Heart left ventricle (tissue), 16 donors: ENCODE measurements at regions not wholly inside any gene's neighbourhood (a gene's known extent, or its start where the extent isn't known, plus 50 kb on each side); places are given as distances from the start of the nearest gene placed in this dataset.

Experiments
- ATAC-seq, 4 donors: fragments of 200-7000 bp; cut with Tn5 transposase; one replicate each; pipeline ENCODE4 v1.9.1; 2020 to 2022; ENCODE audit warnings: moderate library complexity in 4 of 4, mild to moderate bottlenecking in 3 of 4, moderate number of reproducible peaks in 1 of 4
- DNase-seq, 5 donors: peaks; one replicate each; pipeline ENCODE4 v3.0.0-alpha.2; 2020
- H3K27ac ChIP-seq, 12 donors: fragments of 200-600 bp; sonication (generic) in 4 of 12; one replicate each; pipeline versions ENCODE4 v1.5.0 to v1.8.0; 2016 to 2022; ENCODE audit warnings: mild to moderate bottlenecking in 2 of 12
- H3K27me3 ChIP-seq, 9 donors: fragments of 200-600 bp; sonication (generic) in 2 of 9; one replicate each; pipeline versions ENCODE4 v1.5.1 to v1.8.0; 2016 to 2022; ENCODE audit warnings: mild to moderate bottlenecking in 3 of 9
- H3K36me3 ChIP-seq, 9 donors: fragments of 200-600 bp; sonication (generic) in 2 of 9; one replicate each; pipeline versions ENCODE4 v1.5.0 to v1.8.0; 2018 to 2022; ENCODE audit warnings: mild to moderate bottlenecking in 2 of 9
- H3K4me1 ChIP-seq, 12 donors: fragments of 200-600 bp; sonication (generic) in 4 of 12; one replicate each; pipeline versions ENCODE4 v1.5.0 to v1.8.0; 2016 to 2022; ENCODE audit warnings: mild to moderate bottlenecking in 3 of 12
- H3K4me3 ChIP-seq, 12 donors: fragments of 200-600 bp; sonication (generic) in 4 of 12; one replicate each; pipeline versions ENCODE4 v1.5.0 to v1.8.0; 2017 to 2022; ENCODE audit warnings: mild to moderate bottlenecking in 9 of 12, moderate library complexity in 4 of 12
- H3K9me3 ChIP-seq, 12 donors: fragments of 200-600 bp; sonication (generic) in 4 of 12; one replicate each; pipeline versions ENCODE4 v1.5.0 to v1.8.0; 2016 to 2022; ENCODE audit warnings: mild to moderate bottlenecking in 1 of 12
- POLR2A ChIP-seq, 2 donors: fragments of 450-650 bp; IDR thresholded peaks; one replicate each; pipeline ENCODE4 v1.6.1; 2017; ENCODE audit warnings: antibody characterized with exemption in 2 of 2, mild to moderate bottlenecking in 2 of 2, moderate library complexity in 2 of 2
- WGBS, 4 donors: extraction: QIAGEN DNeasy Blood & Tissue Kit in 2 of 4; methylation state at CpG; one replicate each; pipeline versions ENCODE4 v1.1.5 to v1.1.7; 2013 to 2018; 5-methylcytosine and 5-hydroxymethylcytosine counted together
- intact Hi-C, 10 donors: fragments of 100-400 bp; cut with DNase I; formaldehyde crosslinking; loops; one replicate each; pipeline versions ENCODE4 v1.11.1 to v1.14.2; 2022
- TF ChIP-seq, protein P1 (sequence below), 12 donors: fragments of 200-600 bp; sonication (generic) in 4 of 12; IDR thresholded peaks; one replicate each; pipeline versions ENCODE4 v1.5.0 to v1.8.0; 2018 to 2022; ENCODE audit warnings: antibody characterized with exemption in 12 of 12, mild to moderate bottlenecking in 5 of 12
- donor health status: ischemic (EF 13 %, LVEDD 7.1; RV severe dilation, severe dysfunction).
- donor health status: healthy with polysubstance abuse.
- donor health status: DM: no; HTN: yes; CAD: no.
- donor health status: DM: no; HTN: no; CAD: no.
- donor health status: ischemic (EF 25% LVEDD 6.9; RV normal size, moderate dysfunction).
- donor health status: ischemic (EF 25% LVEDD 5.7; RV mildly dilated, moderate dysfunction).
- donor health status: healthy.
- donor health status: DM: yes; HTN: yes; CAD: no.
- donor health status: ischemic (EF 35%, LVEDD 5.7; RV mildly dilated, moderate dysfunction).
- donor health status: nonischemic (EF 11% LVEDD 7.7; RV severe dilation, severe dysfunction).
- donor health status: DM: yes; HTN: yes; CAD: no.
- donor health status: PGD.
- donor health status: ischemic (EF 29% LVEDD 5.4; RV normal size, mild dysfunction).
- donor health status: nonischemic (EF 23%, LVEDD 6.1; RV moderate dilation, normal function).

DNA sequence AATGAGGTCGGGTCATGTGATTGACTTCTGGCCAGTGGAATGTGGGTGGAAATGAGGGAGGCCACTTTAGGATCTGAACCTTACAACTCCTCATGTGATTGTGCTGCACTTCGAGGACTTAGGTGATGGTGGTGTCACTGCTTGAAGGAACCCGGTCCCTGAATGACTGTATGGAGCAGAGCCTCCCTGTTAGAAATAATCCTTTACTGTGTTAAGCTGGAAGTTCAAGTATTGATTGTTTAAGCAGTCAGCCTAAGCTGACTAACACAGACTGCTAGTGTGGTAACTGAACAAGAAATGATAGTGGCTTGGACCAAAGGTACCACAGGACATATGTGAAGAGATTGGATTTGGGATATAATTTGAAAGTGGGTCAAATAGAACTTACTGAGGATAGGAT, 138.0 kb downstream of the OPN5 start:
- Histone ChIP-seq H3K27ac (no peak overlapping the region), H3K9me3 (no peaks in the 10 kb centered on the region), H3K4me1 (no peaks in the 10 kb centered on the region), H3K4me3 (no peak overlapping the region), H3K36me3 (no peaks in the 10 kb centered on the region), H3K27me3 (no peaks in the 10 kb centered on the region)
- intact Hi-C loops, result no loop called here
- 80 to 85% (median 84%) methylated on average over 3 of the region's 3 CpGs for WGBS, 4 donors
- DNase-seq, result no peak
- no peak for ATAC-seq
- no peak for TF ChIP-seq POLR2A (IDR thresholded peaks at IDR 0.05)
- TF ChIP-seq, protein P1, sequence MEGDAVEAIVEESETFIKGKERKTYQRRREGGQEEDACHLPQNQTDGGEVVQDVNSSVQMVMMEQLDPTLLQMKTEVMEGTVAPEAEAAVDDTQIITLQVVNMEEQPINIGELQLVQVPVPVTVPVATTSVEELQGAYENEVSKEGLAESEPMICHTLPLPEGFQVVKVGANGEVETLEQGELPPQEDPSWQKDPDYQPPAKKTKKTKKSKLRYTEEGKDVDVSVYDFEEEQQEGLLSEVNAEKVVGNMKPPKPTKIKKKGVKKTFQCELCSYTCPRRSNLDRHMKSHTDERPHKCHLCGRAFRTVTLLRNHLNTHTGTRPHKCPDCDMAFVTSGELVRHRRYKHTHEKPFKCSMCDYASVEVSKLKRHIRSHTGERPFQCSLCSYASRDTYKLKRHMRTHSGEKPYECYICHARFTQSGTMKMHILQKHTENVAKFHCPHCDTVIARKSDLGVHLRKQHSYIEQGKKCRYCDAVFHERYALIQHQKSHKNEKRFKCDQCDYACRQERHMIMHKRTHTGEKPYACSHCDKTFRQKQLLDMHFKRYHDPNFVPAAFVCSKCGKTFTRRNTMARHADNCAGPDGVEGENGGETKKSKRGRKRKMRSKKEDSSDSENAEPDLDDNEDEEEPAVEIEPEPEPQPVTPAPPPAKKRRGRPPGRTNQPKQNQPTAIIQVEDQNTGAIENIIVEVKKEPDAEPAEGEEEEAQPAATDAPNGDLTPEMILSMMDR (IDR thresholded peaks at IDR 0.05), result no peak

DNA sequence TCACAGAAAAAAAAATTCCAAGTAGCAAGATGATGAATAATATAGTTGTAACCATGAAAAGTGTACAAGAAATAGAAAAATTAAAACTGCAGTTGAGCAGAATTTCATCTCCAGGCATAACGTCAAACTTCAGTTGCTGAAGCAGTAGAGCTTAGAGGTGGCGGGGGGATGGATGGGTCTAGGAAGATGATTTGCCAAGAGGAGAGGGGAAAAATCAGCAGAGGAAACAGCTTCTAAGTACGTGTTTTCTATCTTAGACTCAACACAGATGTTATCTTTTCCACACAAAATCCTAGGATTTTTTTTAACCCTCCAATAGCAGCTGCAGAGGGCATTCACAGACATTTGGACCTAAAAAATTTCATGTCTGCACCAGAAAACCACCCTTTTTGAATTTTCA, 136.0 kb downstream of the OPN5 start:
- TF ChIP-seq, protein P1 (IDR thresholded peaks at IDR 0.05), result no peak
- TF ChIP-seq POLR2A (IDR thresholded peaks at IDR 0.05), result no peak
- no peaks in the 10 kb centered on the region for H3K36me3 ChIP-seq
- ATAC-seq, result no peak
- no peaks in the 10 kb centered on the region for H3K9me3 ChIP-seq
- H3K4me3 ChIP-seq, result no peak overlapping the region
- no peaks in the 10 kb centered on the region for H3K4me1 ChIP-seq
- intact Hi-C loops, result no loop called here
- WGBS, 4 donors, result 59 to 74% (median 68%) methylated on average over 3 of the region's 3 CpGs
- no peaks in the 10 kb centered on the region for H3K27me3 ChIP-seq
- H3K27ac ChIP-seq, result no peak overlapping the region
- DNase-seq, result no peak

DNA sequence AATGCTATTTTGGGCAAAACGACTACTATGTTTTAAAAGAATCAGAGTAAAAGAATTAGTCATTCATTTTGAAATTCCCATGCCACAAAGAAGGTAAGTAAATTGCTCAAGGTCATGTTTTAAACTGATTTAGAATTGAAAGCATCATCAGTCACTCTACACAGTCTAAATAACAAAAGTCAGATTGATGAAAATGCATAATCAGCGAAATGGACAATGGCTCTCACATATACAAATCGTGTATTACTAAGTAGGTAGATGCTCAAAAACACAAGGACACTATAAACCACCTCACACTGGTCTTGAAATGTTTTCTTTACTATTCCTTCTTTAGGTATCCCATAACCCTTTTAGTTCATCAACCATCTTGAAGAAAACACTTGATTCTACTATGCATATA, 135.4 kb downstream of the OPN5 start:
- DNase-seq (no peak), ATAC-seq (no peak)
- Histone ChIP-seq H3K36me3 (no peaks in the 10 kb centered on the region), H3K27me3 (no peaks in the 10 kb centered on the region), H3K4me1 (no peaks in the 10 kb centered on the region), H3K27ac (no peak overlapping the region), H3K9me3 (no peaks in the 10 kb centered on the region), H3K4me3 (no peak overlapping the region)
- 91 to 95% (median 92%) methylated on average over 3 of the region's 3 CpGs for WGBS, 4 donors
- no peak for TF ChIP-seq POLR2A (IDR thresholded peaks at IDR 0.05)
- TF ChIP-seq, protein P1 (IDR thresholded peaks at IDR 0.05), result no peak
- intact Hi-C loops, result no loop called here

DNA sequence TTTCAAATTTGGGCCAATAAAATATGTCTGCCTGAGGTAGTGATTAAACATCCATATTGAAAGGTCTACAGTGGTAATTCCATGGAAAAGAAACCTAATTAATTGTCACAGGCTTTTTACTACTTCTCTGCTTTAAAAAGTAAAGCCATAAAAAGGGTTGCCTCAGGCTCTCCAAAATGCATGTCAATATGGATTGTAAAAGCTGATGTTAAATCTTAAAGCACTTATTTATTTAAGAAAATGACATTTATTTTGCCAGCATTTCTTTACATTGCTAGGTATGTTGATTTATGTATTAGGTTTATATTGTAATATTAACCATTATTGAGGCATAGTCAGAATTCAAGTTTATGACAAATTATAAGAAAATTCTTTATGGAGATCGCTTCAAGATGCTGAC, 133.2 kb downstream of the OPN5 start:
- no peaks in the 10 kb centered on the region for H3K36me3 ChIP-seq
- TF ChIP-seq POLR2A (IDR thresholded peaks at IDR 0.05), result no peak
- TF ChIP-seq, protein P1 (IDR thresholded peaks at IDR 0.05), result no peak
- no peaks in the 10 kb centered on the region for H3K27me3 ChIP-seq
- no peak for DNase-seq
- H3K4me3 ChIP-seq, result no peak overlapping the region
- H3K27ac ChIP-seq, result no peak overlapping the region
- ATAC-seq, result no peak
- intact Hi-C loops, result no loop called here
- 94 to 98% (median 95%) methylated on average over 1 of the region's 1 CpG for WGBS, 4 donors
- no peaks in the 10 kb centered on the region for H3K4me1 ChIP-seq
- H3K9me3 ChIP-seq, result no peaks in the 10 kb centered on the region
